Islet of Langerhans (tissue), 1 donor: ENCODE measurements at regions not wholly inside any gene's neighbourhood (a gene's known extent, or its start where the extent isn't known, plus 50 kb on each side); places are given as distances from the start of the nearest gene placed in this dataset.

Source experiments
- FAIRE-seq: peaks from one replicate; lab custom pipeline; 2011; peaks lifted over from hg19 to GRCh38; lab: Jason Lieb, UNC

DNA sequence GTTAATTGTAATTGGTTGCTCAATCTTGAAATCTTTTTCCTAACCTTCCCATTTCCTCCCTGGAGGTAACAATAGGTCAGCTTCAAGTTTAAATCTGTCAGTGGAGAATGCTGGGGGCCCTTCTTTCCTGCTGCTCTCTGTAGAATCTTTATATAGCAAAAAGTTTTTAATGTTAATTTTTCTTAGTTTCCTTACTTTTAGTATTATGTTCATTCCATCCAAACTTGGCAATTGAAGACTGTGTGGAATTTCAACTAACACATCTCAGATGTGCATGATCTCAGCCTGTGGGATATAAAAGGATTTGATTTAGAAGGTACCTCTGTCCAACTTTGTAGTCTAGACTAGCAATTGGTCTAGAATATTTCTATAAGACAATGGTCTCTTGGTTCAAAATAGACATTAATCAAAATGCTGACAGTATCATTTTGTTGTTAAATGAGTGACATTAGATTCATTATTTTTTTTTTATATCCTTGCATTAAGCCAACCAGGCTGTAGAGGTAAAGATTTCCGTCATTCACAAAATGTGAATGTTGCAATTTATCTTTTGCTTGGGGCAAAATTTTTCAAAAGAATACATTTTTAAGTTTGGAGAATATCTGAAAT is 100.4 kb upstream of the SEMA3A start:
- no peak for FAIRE-seq

DNA sequence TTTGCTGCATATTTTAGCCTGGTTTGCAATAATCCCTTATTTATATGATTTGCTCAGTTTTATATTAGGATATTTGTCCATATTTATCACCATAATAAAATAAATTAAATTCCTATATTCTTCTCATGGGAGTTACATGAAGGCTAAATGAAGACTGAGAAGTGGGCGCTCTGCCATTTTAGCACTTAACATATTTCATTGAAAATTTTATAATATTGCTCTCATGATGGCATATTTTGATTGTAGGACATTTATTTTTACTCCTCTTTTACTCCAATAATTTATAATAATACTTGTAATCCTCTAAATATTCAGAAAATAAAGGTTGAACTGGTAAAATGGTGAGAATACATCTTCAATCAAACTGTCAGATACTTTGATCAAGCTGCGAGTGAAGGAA is 99.8 kb upstream of the SEMA3A start:
- FAIRE-seq, result no peak

DNA sequence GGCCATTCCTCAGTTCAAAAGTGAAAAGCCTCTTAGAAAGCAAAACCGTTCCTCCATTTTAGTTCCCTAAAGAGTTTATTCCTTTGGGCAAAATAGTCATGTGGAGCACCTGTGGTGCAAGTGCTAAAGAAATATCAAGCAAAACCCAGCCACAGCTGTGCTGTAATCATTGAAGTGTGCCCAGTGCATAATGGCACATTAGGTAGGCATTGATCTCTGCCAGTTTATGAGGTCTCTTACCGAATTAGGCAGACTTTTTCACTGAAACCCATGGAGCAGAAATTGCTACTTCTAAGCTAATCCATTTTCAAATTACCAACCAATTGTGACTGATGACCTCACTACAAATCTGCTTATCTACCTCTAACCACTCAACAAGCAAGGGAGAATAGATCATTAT is 97.2 kb upstream of the SEMA3A start:
- FAIRE-seq, result no peak

DNA sequence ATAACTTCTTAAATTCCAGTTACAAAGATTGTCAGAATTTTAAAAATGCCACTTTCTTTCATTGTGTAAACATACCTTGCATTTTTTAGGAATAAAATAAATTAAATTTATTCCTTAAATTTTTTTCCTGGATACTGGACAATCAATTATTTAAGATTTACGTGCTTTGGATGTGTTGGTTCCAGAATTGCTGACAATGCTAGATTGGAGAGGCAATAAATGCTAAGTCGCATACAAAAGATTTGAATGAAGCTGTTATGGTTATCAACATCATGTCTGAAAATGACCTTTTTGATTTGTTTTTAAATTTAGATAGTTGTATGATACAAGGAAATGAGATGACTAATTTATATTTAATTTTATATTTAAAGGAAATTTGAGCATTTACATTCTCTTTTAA is 89.2 kb upstream of the SEMA3A start:
- FAIRE-seq, result peak; percentile 21

DNA sequence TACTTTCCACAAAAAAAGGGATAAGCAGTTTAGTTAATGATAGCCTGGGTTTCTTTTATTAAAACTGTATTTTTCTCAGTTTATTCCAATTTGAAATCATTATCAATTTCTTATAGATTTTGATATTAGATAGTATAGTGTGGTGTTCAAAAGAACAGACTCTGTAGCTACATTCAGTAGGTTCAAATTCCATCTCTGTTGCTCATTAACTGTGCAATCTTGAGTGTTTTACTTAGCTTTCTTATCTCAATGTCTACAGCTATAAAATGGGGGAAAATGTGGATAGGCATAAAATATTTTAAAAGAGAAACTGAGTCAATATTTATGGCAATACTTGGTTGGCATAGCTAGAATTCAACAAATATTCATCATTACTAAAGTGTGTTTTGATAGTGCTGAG is 86.9 kb upstream of the SEMA3A start:
- no peak for FAIRE-seq

DNA sequence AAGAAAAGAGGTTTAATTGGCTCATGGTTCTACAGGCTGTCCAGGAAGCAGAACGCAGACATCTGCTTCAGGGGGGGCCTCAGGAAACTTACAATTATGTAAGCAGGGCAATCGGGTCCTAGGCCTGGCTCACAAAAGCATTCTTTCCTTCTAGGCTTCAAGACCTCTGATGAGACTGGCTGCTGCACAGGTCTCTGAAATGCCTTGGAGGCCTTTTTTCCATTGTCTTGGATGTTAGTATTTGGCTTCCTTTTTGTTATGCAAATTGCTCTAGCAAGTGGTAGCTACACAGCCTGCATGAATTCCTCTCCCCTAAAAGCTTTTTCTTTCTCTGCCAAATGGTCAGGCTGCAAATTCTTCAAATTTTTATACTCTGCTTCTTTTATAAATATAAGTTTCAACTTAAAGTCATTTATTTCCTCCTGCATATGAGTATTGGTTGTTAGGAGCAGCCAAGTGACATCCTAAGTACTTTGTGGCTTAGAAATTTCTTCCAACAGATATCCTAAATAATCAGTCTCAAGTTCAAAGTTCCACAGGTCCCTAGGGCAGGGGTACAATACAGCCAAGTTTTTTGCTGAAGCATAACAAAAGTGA is 83.1 kb upstream of the SEMA3A start:
- FAIRE-seq, result no peak

DNA sequence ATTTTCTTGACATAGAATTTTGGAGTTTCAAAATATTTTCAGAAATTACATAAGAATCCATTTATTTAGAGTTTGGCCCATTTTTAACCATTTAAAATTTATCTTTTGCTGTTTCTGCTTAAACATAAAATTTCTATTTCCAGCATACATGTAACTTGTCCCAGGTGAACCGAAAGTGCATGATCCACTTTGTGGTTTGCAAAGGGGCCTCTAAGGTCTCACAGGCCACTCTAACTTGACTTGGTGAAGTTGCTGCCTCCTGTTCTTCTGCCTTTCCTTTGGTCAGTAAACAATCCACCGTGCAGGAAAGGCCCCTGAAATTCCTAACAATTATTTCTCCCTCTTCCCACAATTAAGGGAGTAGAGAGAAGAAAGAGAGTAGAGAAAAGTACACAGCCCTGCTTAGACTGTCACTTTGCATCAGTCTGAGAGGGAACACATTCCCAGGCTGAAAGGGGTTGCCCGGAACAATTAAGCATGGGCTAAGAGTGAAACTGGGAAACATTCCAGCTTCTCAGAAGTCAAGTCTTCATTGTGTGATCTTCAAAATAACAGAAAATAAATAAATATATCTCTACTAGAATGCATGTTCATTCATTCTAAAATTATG is 79.5 kb upstream of the SEMA3A start:
- FAIRE-seq, result no peak

DNA sequence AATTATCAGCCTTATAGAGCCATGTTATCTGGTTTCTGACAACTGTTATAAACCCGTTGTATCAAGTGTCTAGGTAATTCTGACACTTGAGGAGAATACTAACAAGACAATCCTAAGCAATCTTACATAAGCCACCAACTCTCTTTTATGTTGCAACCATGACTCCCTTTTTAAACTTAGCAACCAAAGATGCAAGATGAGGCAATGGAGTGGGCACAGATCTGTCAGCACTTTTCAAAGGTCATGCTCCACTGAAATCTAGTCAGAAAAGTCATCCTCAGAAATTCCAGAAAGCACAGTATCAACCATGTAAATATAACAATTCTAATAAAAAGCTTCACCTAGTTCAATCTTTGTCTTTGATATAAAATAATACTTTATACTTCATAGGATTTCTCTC is 77.0 kb upstream of the SEMA3A start:
- peak; percentile 51 for FAIRE-seq

DNA sequence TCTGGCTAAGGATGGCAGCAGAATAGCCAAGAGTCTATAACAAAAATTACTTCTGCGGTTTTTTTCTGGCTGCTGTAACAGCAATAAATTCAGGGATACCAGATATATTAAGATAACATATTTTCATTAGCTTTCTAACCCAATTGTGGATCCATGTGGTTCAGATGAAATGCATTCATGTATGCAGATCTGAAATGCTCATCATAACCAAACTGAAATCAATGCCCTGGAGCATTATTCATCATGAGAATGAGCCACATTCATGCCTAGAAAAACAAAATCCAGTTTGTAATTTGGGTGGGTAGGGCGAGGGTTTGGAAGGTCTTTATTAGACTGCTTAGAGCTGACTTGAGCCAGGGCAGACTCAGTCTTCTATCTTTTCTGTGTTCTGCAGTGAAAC is 69.8 kb upstream of the SEMA3A start:
- FAIRE-seq, result no peak

DNA sequence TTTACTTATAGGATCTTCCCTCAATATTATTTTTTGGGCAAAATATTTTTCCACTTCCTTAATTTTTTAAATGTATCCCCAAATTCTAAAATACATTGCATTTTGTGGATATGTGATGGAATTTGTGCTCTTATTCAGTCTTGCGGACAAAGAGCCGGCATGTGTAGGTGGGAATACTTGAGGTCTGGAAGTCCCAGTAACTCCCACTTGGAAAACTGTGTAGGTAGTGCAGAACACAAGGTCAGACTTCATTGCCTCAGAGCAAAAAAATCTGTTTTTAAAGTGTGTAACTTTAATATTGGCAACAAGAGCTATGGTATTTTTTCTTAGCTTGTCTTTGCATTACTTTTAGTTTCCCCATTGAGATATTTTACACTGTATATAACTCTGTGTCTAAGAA is 68.5 kb upstream of the SEMA3A start:
- FAIRE-seq, result no peak

DNA sequence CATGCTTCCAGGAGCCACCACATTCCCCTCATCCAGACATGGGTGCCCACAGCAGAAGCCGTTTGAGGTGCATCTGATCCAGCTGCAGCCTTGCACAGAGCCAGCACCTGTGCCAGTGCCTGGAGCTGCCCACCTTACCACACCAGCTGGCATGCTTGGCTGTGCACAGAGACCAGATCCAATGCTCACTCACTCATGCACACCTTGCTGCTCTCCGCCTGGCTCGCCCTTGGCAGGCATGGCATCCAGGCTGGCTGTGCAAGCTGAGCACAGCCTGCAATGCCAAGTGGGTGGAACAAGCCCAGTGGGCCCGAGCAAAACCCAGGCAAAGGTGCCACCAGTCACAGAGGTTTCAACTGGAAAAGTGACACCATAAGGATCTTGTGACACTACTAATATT is 66.9 kb upstream of the SEMA3A start:
- FAIRE-seq, result no peak

DNA sequence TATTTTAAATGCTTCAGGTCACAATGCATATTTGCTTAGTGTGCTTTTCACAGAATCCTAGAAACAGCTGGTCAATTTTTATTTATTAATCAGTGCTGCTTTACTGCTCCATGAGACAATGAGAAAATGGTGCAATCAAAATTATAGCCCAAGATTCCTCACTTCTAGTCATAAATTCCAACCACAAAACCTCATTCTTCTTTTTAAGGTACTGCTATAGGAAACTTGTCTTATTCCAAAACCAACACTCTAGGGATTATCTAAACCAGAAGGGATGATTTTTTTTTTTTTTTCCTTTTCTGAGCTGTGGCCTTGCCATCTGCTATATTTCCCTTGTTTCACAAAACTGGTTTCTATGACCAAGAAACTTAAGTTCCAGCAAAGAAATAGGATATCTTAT is 64.0 kb upstream of the SEMA3A start:
- peak; percentile 81 for FAIRE-seq

DNA sequence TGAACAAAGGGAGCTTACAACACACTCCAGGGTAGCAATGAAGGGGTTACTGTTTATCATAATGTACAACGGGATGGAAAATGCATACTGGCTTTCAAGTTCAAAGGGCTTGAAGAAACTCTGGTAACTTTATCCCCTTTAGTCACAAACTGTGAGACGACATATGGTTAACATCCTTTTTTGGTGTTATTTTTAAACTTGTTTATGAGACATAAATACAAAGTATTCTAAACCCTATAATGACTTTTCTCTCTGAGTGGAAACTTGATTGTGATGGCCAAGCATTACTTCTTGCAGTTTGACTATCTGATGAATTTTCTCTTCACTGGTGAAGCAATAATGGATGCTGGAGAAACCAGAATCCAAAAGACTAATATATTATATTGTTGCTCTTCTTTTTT is 62.0 kb upstream of the SEMA3A start:
- FAIRE-seq, result no peak

DNA sequence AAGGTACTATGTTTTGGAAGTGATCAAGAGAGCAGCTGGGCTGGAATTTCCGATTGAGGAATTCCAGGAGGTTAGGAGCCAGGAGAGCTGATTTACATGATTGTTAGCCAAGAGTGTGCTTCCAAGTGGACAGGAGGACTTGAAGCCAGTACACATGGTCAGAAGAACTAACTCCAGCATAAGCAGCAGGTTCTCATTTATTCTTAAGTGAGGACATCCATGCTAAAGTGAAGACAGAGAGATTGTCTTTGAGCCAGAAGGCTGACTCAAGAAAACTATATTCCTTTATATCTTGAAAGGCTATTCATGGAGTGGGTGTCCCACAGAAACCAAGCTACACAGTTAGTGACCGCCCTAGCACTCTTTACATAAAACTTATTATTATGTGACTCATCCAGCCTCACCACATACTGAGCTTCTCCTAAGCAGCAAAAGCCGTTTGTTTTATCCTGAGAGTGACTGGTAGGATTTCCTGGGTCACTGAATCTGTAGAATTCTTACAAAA is 56.7 kb upstream of the SEMA3A start:
- no peak for FAIRE-seq

DNA sequence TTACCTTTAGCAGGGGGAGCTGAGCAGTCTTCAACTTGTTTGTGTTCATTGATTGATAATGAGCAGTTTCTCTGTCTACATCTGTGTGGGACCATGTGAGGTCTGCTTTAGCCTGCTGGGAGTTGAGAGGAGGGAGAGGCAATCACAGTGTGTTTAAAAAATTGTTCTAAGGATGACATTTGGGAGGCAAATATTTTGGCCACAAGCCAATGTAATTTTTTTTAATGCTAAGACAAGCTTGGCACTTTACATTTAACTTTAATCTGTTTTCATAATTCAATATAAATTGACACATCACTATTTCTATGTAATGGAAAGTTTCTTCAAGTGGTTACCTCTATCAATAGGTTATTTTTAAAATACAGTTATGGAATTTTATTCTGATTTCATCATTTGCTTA is 55.9 kb upstream of the SEMA3A start:
- no peak for FAIRE-seq

DNA sequence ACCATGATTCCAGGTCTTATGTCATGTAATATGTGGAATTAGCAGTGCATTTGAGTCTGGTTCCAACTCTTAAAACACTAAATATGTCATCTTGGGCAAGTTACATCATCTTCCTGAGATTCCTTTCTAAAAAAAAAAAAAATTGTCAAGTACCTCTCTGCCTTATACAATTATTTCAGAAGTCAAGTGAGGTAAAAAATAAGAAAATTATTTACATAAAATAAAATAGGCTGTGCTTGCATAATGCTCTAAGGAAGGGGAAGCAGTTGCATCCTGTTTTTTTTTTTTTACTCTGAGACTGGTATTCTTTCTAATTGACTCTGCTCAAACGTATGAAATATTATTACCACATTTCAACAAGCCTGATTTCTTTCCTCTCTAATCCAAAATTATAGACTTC is 55.1 kb upstream of the SEMA3A start:
- no peak for FAIRE-seq

DNA sequence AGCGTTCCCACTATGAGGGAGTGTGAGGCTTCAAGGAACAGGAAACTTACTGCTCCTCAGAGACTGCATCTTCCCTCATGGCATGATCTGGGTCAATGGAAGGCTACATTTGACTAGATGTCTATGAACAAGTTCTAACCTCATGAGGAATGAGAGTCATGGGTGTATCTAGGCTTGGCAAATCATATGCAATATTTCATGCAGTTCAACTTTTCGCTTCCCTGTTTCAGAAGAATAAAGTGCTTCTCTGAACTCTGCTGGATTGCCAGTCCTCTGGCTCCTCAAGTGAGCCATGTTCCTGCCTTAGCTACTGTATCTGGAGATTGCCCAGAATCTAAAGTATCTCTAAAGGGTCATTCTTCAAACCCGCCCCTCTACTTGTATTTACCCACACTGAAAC is 54.3 kb upstream of the SEMA3A start:
- no peak for FAIRE-seq

DNA sequence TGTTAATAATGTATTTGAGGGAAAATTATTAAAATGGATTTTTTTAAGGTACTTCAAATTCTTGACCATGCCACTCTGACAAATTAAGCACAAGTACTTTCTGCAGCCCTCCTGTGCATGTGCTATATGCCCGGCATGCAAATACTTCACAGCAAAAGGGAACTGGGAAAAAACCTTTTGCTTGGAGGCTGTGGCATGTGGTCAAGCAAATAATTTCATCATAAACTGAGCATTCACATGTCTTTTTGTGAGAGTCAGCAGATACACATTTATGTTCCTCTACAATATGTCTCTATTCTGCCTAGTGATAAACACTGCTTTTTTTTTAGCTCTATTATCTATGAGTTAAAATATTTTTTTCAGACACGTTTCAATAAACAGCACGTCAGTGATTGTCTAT is 53.7 kb upstream of the SEMA3A start:
- FAIRE-seq, result no peak

DNA sequence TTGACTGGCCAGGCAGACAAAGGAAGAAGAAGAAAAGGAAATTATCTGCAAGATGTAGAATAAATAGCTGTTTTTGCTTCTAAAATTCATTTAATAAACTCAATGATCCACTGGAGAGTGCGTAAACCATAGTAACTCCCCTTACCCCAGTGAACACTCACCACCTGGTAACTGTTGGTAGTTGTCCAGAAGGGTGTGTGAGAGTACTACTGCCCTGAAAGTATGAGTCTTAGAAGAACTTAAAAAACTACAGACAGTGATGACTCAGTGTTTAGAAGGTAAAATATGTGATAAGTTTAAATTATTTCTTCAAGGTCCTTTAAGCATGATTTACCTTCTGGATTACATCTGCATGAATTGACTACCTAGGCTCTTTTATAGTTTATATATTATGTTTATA is 53.0 kb upstream of the SEMA3A start:
- no peak for FAIRE-seq

DNA sequence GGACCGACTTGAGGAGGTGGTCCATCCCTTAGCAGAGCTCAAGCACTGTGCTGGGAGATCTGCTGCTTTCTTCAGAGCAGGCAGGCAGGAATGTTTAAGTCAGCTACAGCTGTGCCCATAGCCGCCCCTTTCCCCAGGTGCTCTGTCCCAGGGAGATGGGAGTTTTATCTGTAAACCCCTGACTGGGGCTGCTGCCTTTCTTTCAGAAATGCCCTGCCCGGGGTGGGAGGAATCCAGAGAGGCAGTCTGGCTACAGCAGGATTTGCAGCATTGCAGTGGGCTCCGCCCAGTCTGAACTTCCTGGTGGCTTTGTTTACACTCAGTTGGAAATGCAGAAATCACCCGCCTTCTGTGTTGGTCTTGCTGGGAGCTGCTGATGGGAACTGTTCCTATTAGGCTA is 51.2 kb upstream of the SEMA3A start:
- no peak for FAIRE-seq
